HEK293 (cell line): ENCODE measurements at regions not wholly inside any gene's neighbourhood (a gene's known extent, or its start where the extent isn't known, plus 50 kb on each side); places are given as distances from the start of the nearest gene placed in this dataset.
A peak's percentile ranks its signal among the peaks of the same experiment; 100 is the strongest.

ENCODE experiments used
- CTCF ChIA-PET: fragments of 350-600 bp; formaldehyde crosslinking; extraction: SDS; loops from one replicate; lab custom pipeline; 2021; ENCODE audit warnings: antibody characterized with exemption; lab: Yijun Ruan, JAX
- POLR2A ChIA-PET: fragments of 300-600 bp; formaldehyde crosslinking; extraction: SDS; loops from one replicate; lab custom pipeline; 2020; ENCODE audit warnings: antibody characterized with exemption, inconsistent platforms; lab: Yijun Ruan, JAX
- H3K27ac ChIP-seq: fragments of 200-500 bp; sonication (Bioruptor generic); 2 replicates; pipeline ENCODE4 v1.5.1; 2014; ENCODE audit warnings: low read depth, low read length, control low read depth, inconsistent platforms; ENCODE audit errors: extremely low read depth
- H3K36me3 ChIP-seq, 2 experiments: fragments of 200-500 bp in 1 of 2; sonication (Bioruptor generic) in 1 of 2; 1 replicate in 1 of 2; 2 replicates in 1 of 2; pipeline ENCODE4 v1.5.1; 2014 to 2017; ENCODE audit warnings: inconsistent platforms in 2 of 2, low read length in 2 of 2; ENCODE audit not compliant: control insufficient read depth in 2 of 2, insufficient read depth in 1 of 2
- H3K4me1 ChIP-seq: fragments of 200-500 bp; sonication (Bioruptor generic); 2 replicates; pipeline ENCODE4 v1.5.1; 2014; ENCODE audit warnings: mild to moderate bottlenecking, low read length, inconsistent platforms; ENCODE audit not compliant: control insufficient read depth, insufficient read depth
- H3K4me3 ChIP-seq: 2 replicates; pipeline ENCODE4 v1.5.1; 2011; ENCODE audit warnings: low read depth, mild to moderate bottlenecking, control low read depth, low read length, moderate library complexity
- H3K9me3 ChIP-seq: fragments of 200-500 bp; sonication (Bioruptor generic); 2 replicates; pipeline ENCODE4 v1.5.1; 2014; ENCODE audit warnings: low read depth, low read length, inconsistent platforms; ENCODE audit not compliant: control insufficient read depth, insufficient read depth
- KLF16 ChIP-seq: fragments of 450-650 bp; formaldehyde crosslinking; IDR thresholded peaks from 2 replicates; pipeline ENCODE4 v1.5.1; 2017; ENCODE audit warnings: missing biosample characterization, missing genetic modification characterization
- ZBTB8A ChIP-seq: fragments of 450-650 bp; formaldehyde crosslinking; IDR thresholded peaks from 2 replicates; pipeline ENCODE4 v1.5.1; 2016; ENCODE audit warnings: missing biosample characterization, missing genetic modification characterization
- ZNF10 ChIP-seq: fragments of 450-650 bp; formaldehyde crosslinking; IDR thresholded peaks from 2 replicates; pipeline ENCODE4 v1.5.1; 2017; ENCODE audit warnings: missing biosample characterization, missing genetic modification characterization
- ZNF114 ChIP-seq: fragments of 450-650 bp; formaldehyde crosslinking; IDR thresholded peaks from 2 replicates; pipeline ENCODE4 v1.5.0; 2017; ENCODE audit warnings: missing biosample characterization, missing genetic modification characterization
- ZNF140 ChIP-seq: fragments of 450-650 bp; formaldehyde crosslinking; IDR thresholded peaks from 2 replicates; pipeline ENCODE4 v1.5.1; 2016; ENCODE audit warnings: missing biosample characterization, missing genetic modification characterization
- ZNF16 ChIP-seq: fragments of 450-650 bp; formaldehyde crosslinking; IDR thresholded peaks from 2 replicates; pipeline ENCODE4 v1.5.1; 2016; ENCODE audit warnings: low read depth, missing biosample characterization, missing genetic modification characterization
- ZNF169 ChIP-seq: fragments of 450-650 bp; formaldehyde crosslinking; IDR thresholded peaks from 2 replicates; pipeline ENCODE4 v1.5.1; 2016; ENCODE audit warnings: missing biosample characterization, missing genetic modification characterization
- ZNF248 ChIP-seq: fragments of 450-650 bp; formaldehyde crosslinking; IDR thresholded peaks from 2 replicates; pipeline ENCODE4 v1.5.1; 2017; ENCODE audit warnings: missing biosample characterization, missing genetic modification characterization
- ZNF335 ChIP-seq: fragments of 450-650 bp; formaldehyde crosslinking; conservative IDR thresholded peaks from 2 replicates; pipeline ENCODE4 v1.5.1; 2016; ENCODE audit warnings: missing biosample characterization, missing genetic modification characterization
- ZNF404 ChIP-seq: fragments of 450-650 bp; formaldehyde crosslinking; IDR thresholded peaks from 2 replicates; pipeline ENCODE4 v1.5.1; 2017; ENCODE audit warnings: missing biosample characterization, missing genetic modification characterization
- ZNF610 ChIP-seq: fragments of 450-650 bp; formaldehyde crosslinking; IDR thresholded peaks from 2 replicates; pipeline ENCODE4 v1.5.1; 2016; ENCODE audit warnings: missing biosample characterization, missing genetic modification characterization, borderline replicate concordance
- ZNF621 ChIP-seq: fragments of 450-650 bp; formaldehyde crosslinking; IDR thresholded peaks from 2 replicates; pipeline ENCODE4 v1.5.1; 2017; ENCODE audit warnings: missing biosample characterization, missing genetic modification characterization
- ZNF626 ChIP-seq: fragments of 450-650 bp; sonication (Bioruptor Pico); formaldehyde crosslinking; IDR thresholded peaks from 2 replicates; pipeline ENCODE4 v1.5.1; 2018; ENCODE audit warnings: missing biosample characterization, missing genetic modification characterization, inconsistent platforms
- ZSCAN16 ChIP-seq: fragments of 450-650 bp; formaldehyde crosslinking; IDR thresholded peaks from 2 replicates; pipeline ENCODE4 v1.5.1; 2016; ENCODE audit warnings: missing biosample characterization, missing genetic modification characterization
- TF ChIP-seq, protein P1 (sequence below): fragments of 450-650 bp; formaldehyde crosslinking; IDR thresholded peaks from 2 replicates; pipeline ENCODE4 v1.5.1; 2016; ENCODE audit warnings: missing biosample characterization, missing genetic modification characterization
- TF ChIP-seq, protein P2 (sequence below): fragments of 450-650 bp; formaldehyde crosslinking; IDR thresholded peaks from 2 replicates; pipeline ENCODE4 v1.5.1; 2016; ENCODE audit warnings: missing biosample characterization, missing genetic modification characterization, borderline replicate concordance

DNA sequence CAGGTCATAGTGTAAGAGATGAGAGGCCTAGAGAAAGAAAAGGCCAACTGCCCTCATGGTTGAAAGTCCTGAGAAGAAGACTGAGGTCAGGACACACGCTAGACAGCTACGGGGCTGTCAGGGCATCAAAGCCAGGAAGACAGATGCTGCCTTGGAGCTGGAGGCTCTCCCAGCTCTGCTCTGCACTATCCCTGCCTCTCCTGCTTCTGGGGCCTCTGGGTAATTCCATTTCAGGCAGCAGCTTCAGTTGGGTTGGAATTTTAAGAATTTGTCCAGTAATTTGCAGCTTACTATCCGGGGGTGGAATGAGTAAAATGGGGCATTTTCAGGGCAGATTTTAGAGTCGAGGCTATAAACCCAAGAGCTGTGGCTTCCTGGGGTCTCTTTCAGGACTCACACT, 76.2 kb upstream of the CTAGE1 start:
- H3K4me3 ChIP-seq = no peak overlapping the region
- no peak for TF ChIP-seq ZNF10 (tag by site-specific recombination)
- no peak for TF ChIP-seq ZNF610 (tag by site-specific recombination)
- no peak for TF ChIP-seq ZNF248
- TF ChIP-seq, protein P1, sequence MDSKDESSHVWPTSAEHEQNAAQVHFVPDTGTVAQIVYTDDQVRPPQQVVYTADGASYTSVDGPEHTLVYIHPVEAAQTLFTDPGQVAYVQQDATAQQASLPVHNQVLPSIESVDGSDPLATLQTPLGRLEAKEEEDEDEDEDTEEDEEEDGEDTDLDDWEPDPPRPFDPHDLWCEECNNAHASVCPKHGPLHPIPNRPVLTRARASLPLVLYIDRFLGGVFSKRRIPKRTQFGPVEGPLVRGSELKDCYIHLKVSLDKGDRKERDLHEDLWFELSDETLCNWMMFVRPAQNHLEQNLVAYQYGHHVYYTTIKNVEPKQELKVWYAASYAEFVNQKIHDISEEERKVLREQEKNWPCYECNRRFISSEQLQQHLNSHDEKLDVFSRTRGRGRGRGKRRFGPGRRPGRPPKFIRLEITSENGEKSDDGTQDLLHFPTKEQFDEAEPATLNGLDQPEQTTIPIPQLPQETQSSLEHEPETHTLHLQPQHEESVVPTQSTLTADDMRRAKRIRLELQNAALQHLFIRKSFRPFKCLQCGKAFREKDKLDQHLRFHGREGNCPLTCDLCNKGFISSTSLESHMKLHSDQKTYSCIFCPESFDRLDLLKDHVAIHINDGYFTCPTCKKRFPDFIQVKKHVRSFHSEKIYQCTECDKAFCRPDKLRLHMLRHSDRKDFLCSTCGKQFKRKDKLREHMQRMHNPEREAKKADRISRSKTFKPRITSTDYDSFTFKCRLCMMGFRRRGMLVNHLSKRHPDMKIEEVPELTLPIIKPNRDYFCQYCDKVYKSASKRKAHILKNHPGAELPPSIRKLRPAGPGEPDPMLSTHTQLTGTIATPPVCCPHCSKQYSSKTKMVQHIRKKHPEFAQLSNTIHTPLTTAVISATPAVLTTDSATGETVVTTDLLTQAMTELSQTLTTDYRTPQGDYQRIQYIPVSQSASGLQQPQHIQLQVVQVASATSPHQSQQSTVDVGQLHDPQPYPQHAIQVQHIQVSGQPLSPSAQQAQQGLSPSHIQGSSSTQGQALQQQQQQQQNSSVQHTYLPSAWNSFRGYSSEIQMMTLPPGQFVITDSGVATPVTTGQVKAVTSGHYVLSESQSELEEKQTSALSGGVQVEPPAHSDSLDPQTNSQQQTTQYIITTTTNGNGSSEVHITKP (tag by site-specific recombination) = peak; percentile 45; the same call in 1 of the 2 replicates
- peak overlapping the region; percentile 65 for H3K27ac ChIP-seq
- ChIA-PET POLR2A (interaction anchor here (0.6 kb wide), 1 partner anchor 65 kb away, joined by 3 read pairs; no protein-coding TSS in a partner anchor), CTCF (interaction anchor here (0.7 to 1.1 kb wide), 2 partner anchors 22 to 87 kb away, joined by 3 read pairs; no protein-coding TSS in a partner anchor)
- H3K36me3 ChIP-seq = no peaks in the 10 kb centered on the region
- no peaks in the 10 kb centered on the region for H3K9me3 ChIP-seq
- peaks cover 12% of the 10 kb centered on the region for H3K4me1 ChIP-seq

DNA sequence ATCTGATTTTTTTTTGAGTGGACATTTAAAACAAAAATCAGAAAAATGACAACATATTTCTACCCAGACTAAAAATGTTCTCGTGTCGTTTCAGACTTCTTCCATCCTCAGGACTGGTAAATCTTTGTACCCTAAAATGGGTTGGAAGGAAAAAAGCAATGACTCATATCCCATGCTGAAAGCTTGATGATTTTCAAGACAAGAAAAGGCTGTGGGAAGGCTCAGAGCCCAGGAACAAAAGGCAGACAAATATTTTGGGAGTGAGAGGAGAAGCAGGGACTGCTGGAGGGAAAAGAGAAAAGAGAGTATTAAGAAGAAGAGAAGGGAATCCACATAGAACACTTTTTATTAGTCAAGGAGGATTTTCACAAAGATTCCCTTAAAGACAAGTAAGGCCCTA, 77.1 kb upstream of the CTAGE1 start:
- Histone ChIP-seq H3K27ac (no peak overlapping the region), H3K36me3 (no peaks in the 10 kb centered on the region), H3K9me3 (no peaks in the 10 kb centered on the region), H3K4me1 (peaks cover 12% of the 10 kb centered on the region), H3K4me3 (no peak overlapping the region)
- no peak for TF ChIP-seq KLF16
- TF ChIP-seq ZNF169 (tag by site-specific recombination) = no peak
- no peak for TF ChIP-seq ZNF404
- no peak for TF ChIP-seq ZNF335 (tag by site-specific recombination)
- TF ChIP-seq ZNF621 (tag by site-specific recombination) = no peak
- no peak for TF ChIP-seq ZNF140 (tag by site-specific recombination)
- TF ChIP-seq ZNF16 (tag by site-specific recombination) = no peak
- TF ChIP-seq, protein P2, sequence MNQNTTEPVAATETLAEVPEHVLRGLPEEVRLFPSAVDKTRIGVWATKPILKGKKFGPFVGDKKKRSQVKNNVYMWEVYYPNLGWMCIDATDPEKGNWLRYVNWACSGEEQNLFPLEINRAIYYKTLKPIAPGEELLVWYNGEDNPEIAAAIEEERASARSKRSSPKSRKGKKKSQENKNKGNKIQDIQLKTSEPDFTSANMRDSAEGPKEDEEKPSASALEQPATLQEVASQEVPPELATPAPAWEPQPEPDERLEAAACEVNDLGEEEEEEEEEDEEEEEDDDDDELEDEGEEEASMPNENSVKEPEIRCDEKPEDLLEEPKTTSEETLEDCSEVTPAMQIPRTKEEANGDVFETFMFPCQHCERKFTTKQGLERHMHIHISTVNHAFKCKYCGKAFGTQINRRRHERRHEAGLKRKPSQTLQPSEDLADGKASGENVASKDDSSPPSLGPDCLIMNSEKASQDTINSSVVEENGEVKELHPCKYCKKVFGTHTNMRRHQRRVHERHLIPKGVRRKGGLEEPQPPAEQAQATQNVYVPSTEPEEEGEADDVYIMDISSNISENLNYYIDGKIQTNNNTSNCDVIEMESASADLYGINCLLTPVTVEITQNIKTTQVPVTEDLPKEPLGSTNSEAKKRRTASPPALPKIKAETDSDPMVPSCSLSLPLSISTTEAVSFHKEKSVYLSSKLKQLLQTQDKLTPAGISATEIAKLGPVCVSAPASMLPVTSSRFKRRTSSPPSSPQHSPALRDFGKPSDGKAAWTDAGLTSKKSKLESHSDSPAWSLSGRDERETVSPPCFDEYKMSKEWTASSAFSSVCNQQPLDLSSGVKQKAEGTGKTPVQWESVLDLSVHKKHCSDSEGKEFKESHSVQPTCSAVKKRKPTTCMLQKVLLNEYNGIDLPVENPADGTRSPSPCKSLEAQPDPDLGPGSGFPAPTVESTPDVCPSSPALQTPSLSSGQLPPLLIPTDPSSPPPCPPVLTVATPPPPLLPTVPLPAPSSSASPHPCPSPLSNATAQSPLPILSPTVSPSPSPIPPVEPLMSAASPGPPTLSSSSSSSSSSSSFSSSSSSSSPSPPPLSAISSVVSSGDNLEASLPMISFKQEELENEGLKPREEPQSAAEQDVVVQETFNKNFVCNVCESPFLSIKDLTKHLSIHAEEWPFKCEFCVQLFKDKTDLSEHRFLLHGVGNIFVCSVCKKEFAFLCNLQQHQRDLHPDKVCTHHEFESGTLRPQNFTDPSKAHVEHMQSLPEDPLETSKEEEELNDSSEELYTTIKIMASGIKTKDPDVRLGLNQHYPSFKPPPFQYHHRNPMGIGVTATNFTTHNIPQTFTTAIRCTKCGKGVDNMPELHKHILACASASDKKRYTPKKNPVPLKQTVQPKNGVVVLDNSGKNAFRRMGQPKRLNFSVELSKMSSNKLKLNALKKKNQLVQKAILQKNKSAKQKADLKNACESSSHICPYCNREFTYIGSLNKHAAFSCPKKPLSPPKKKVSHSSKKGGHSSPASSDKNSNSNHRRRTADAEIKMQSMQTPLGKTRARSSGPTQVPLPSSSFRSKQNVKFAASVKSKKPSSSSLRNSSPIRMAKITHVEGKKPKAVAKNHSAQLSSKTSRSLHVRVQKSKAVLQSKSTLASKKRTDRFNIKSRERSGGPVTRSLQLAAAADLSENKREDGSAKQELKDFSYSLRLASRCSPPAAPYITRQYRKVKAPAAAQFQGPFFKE (tag by site-specific recombination) = no peak
- TF ChIP-seq ZSCAN16 (tag by site-specific recombination) = no peak
- TF ChIP-seq ZNF114 (tag by site-specific recombination) = no peak
- TF ChIP-seq ZBTB8A (tag by site-specific recombination) = no peak
- no peak for TF ChIP-seq ZNF626
- POLR2A ChIA-PET = interaction anchor here (0.6 kb wide), 1 partner anchor 64 kb away, joined by 3 read pairs; no protein-coding TSS in a partner anchor
- CTCF ChIA-PET = interaction anchor here (0.6 to 0.7 kb wide), 2 partner anchors 56 to 90 kb away, joined by 3 to 4 read pairs; no protein-coding TSS in a partner anchor
